OCI-LY3 (cell line): ENCODE measurements at regions not wholly inside any gene's neighbourhood (a gene's known extent, or its start where the extent isn't known, plus 50 kb on each side); places are given as distances from the start of the nearest gene placed in this dataset.

Experiments used
- CTCF ChIP-seq: fragments of 200-600, 300-600 bp; sonication (generic); IDR thresholded peaks from 2 replicates; pipeline ENCODE4 v1.5.1; 2014; ENCODE audit warnings: antibody characterized with exemption, low read length, low read depth
- EZH2phosphoT487 ChIP-seq: fragments of 200-600 bp; shearing (Covaris generic); IDR thresholded peaks from 2 replicates; pipeline ENCODE4 v1.6.1; 2018; ENCODE audit warnings: antibody characterized with exemption, mixed run types, low read depth

- TF ChIP-seq CTCF = no peak
- no peak for TF ChIP-seq EZH2phosphoT487
These were observed 182.5 kb upstream of the RAD23B start for GRCh38 chr9:107100591-107100990.
